ENCODE measurements at regions not wholly inside any gene's neighbourhood (a gene's known extent, or its start where the extent isn't known, plus 50 kb on each side); places are given as distances from the start of the nearest gene placed in this dataset.
"Not testable (repeated sequence)": the region's sequence is repeated elsewhere in the genome, so short reads cannot be mapped to it uniquely, and the experiment has no call there.

GRCh38 chrX:128759745-128760144 lies 707.5 kb upstream of the ACTRT1 start:
- no peak for DNase-seq

GRCh38 chrX:128759177-128759576 lies 707.0 kb upstream of the ACTRT1 start:
- no peak for DNase-seq

GRCh38 chrX:128754130-128754529 lies 701.9 kb upstream of the ACTRT1 start:
- no peak for DNase-seq

GRCh38 chrX:128739539-128739938 lies 687.3 kb upstream of the ACTRT1 start:
- DNase-seq, result no peak

GRCh38 chrX:128728943-128729342 lies 676.7 kb upstream of the ACTRT1 start:
- no peak for DNase-seq

- DNase-seq, result no peak
These were observed 665.7 kb upstream of the ACTRT1 start for GRCh38 chrX:128717635-128718578.

GRCh38 chrX:128714425-128714824 lies 662.2 kb upstream of the ACTRT1 start:
- DNase-seq, result no peak

GRCh38 chrX:128699716-128700285 lies 647.6 kb upstream of the ACTRT1 start:
- DNase-seq, result no peak

GRCh38 chrX:128698573-128699181 lies 646.5 kb upstream of the ACTRT1 start:
- no peak for DNase-seq

- no peak for DNase-seq
These were observed 639.7 kb upstream of the ACTRT1 start for GRCh38 chrX:128691872-128692271.

- no peak for DNase-seq
These were observed 633.2 kb upstream of the ACTRT1 start for GRCh38 chrX:128685387-128685786.

- no peak for DNase-seq
These were observed 624.4 kb upstream of the ACTRT1 start for GRCh38 chrX:128676651-128677050.

- DNase-seq, result not testable (repeated sequence)
These were observed 622.3 kb upstream of the ACTRT1 start for GRCh38 chrX:128674326-128675086.

GRCh38 chrX:128664211-128664610 lies 612.0 kb upstream of the ACTRT1 start:
- DNase-seq, result no peak

GRCh38 chrX:128653524-128654060 lies 601.4 kb upstream of the ACTRT1 start:
- no peak for DNase-seq

- DNase-seq, result no peak
These were observed 598.1 kb upstream of the ACTRT1 start for GRCh38 chrX:128650326-128650725.

- no peak for DNase-seq
These were observed 582.6 kb upstream of the ACTRT1 start for GRCh38 chrX:128634754-128635153.

- DNase-seq, result no peak
These were observed 571.2 kb upstream of the ACTRT1 start for GRCh38 chrX:128623361-128623760.

- DNase-seq, result no peak
These were observed 570.1 kb upstream of the ACTRT1 start for GRCh38 chrX:128622296-128622695.

GRCh38 chrX:128619490-128619889 lies 567.3 kb upstream of the ACTRT1 start:
- no peak for DNase-seq

- DNase-seq, result no peak
These were observed 564.7 kb upstream of the ACTRT1 start for GRCh38 chrX:128616933-128617332.

GRCh38 chrX:128606817-128607216 lies 554.6 kb upstream of the ACTRT1 start:
- DNase-seq, result not testable (repeated sequence)

- DNase-seq, result not testable (repeated sequence)
These were observed 554.2 kb upstream of the ACTRT1 start for GRCh38 chrX:128606357-128606756.
